ENCODE measurements at regions not wholly inside any gene's neighbourhood (a gene's known extent, or its start where the extent isn't known, plus 50 kb on each side); places are given as distances from the start of the nearest gene placed in this dataset.

DNA sequence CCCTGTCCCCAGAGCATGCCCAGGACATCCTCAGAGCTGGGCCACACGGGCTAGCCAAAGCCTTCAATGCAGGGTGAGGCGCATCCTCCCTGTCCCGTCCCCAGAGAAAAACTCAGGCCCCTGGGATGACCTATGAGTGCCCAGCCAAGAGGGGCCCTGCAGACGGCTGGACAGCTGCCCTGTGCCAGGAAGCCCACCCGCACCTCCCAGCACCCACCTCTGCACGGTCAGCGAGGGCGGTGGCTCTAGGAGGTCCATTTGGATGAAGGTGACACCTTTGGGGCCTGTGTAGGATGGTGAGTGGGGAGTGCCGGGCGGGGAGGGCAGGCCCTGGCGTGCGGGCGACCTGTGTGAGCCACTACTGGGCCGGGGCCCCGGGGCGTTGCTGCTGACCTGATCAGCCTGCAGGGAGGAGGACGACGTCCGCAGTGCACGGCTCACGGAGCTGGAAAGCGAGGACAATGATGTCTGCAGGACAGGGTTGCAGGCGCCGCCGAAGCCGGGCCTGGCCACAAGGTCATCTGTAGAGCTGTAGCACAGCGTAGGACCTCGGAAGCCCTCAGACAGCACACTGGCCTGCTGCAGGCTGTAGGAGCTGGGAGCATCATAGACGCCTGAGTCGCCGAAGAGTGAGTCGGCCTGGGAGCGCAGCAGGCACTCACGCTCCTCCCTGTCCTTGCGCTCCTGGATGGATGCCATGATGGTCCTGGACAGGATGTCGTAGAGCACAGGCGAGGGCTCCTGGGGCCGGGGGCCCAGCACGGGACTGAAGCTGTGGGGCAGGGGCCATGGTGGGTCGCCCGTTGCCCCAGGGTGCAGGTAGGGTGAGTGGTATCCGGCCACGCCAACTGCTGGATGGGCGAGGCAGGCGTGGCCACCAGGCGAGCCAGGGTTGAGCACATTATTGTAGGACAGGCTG, 180.5 kb downstream of the IGLL1 start:
- TF ChIP-seq EZH2phosphoT487 (IDR thresholded peaks at IDR 0.05; ENCODE audit: low read length), result no peak
- TF ChIP-seq CTCF (IDR thresholded peaks at IDR 0.05; ENCODE audit: low read length), result no peak
- TF ChIP-seq EZH2 (optimal IDR thresholded peaks at IDR 0.05; ENCODE audit: low read depth, low read length), result no peak
